ENCODE measurements at regions not wholly inside any gene's neighbourhood (a gene's known extent, or its start where the extent isn't known, plus 50 kb on each side); places are given as distances from the start of the nearest gene placed in this dataset.

GRCh38 chrX:141760761-141761160 lies 62.2 kb upstream of the SPANXD start:
- TF ChIP-seq EZH2 (IDR thresholded peaks at IDR 0.05; ENCODE audit: low read length, missing control alignments) = no peak
- no peak for TF ChIP-seq CTCF (conservative IDR thresholded peaks at IDR 0.05 in 1 of 2, IDR thresholded peaks at IDR 0.05 in 1 of 2; ENCODE audit: low read depth in 1 of 2, low read length in 2 of 2)
